K562 (cell line): ENCODE measurements at regions not wholly inside any gene's neighbourhood (a gene's known extent, or its start where the extent isn't known, plus 50 kb on each side); places are given as distances from the start of the nearest gene placed in this dataset.

Source experiments
- ATAC-seq: fragments of 200-7000 bp; cut with Tn5 transposase; 3 replicates; pipeline ENCODE4 v1.9.1; 2020; ENCODE audit warnings: moderate library complexity
- BruUV-seq: library from RNA; stranded (reverse); fragments of 400-500 nt; replicated peaks from 2 replicates; lab custom pipeline; 2021; lab: Mats Ljungman, UMichigan
- CTCF ChIA-PET: fragments of 300-600 bp; formaldehyde crosslinking; extraction: SDS; loops from one replicate; lab custom pipeline; 2021; ENCODE audit warnings: low intra/inter-chr PET ratio; lab: Yijun Ruan, JAX
- POLR2A ChIA-PET: fragments of 300-600, 350-650 bp; sonication (Branson Sonifier 250); formaldehyde crosslinking; extraction: SDS; loops from one replicate; lab custom pipeline; 2021; ENCODE audit warnings: antibody characterized with exemption, inconsistent platforms; lab: Yijun Ruan, JAX
- DNase-seq, 4 experiments: peaks; one replicate each; pipeline versions ENCODE4 v3.0.0 to v3.0.0-alpha.2; 2011 to 2018; ENCODE audit warnings: low spot score in 3 of 4, mixed read lengths in 3 of 4; ENCODE audit errors: extremely low read depth in 1 of 4
- FAIRE-seq: peaks from 2 replicates; lab custom pipeline; 2011; peaks lifted over from hg19 to GRCh38; lab: Jason Lieb, UNC
- H2AFZ ChIP-seq: 2 replicates; pipeline ENCODE4 v1.6.0; 2011; ENCODE audit warnings: low read depth, low read length, control low read depth, inconsistent platforms
- H3K27ac ChIP-seq: fragments of 200-600 bp; 3 replicates; pipeline ENCODE4 v1.8.0; 2011; ENCODE audit warnings: low read depth, mild to moderate bottlenecking, control low read depth, inconsistent platforms, low read length, moderate library complexity, mixed read lengths; ENCODE audit errors: extremely low read depth
- H3K27me3 ChIP-seq, 2 experiments: fragments of 300-600 bp in 1 of 2; 2 replicates in 1 of 2; 3 replicates in 1 of 2; pipeline versions ENCODE4 v1.6.0 to v1.8.0; 2011; ENCODE audit warnings: inconsistent platforms in 2 of 2, low read length in 2 of 2, mild to moderate bottlenecking in 1 of 2, mixed read lengths in 1 of 2, moderate library complexity in 1 of 2; ENCODE audit not compliant: control insufficient read depth in 2 of 2, insufficient read depth in 2 of 2
- H3K36me3 ChIP-seq: fragments of 300-600 bp; 3 replicates; pipeline ENCODE4 v1.8.0; 2011; ENCODE audit warnings: mild to moderate bottlenecking, low read length, inconsistent platforms; ENCODE audit not compliant: control insufficient read depth, insufficient read depth
- H3K4me1 ChIP-seq, 2 experiments: fragments of 200-600 bp in 1 of 2; replicated peaks in 1 of 2; 2 replicates in 1 of 2; 3 replicates in 1 of 2; pipeline versions ENCODE4 v1.5.1 to v1.8.0; 2011; ENCODE audit warnings: inconsistent platforms in 2 of 2, low read length in 2 of 2, mild to moderate bottlenecking in 1 of 2, mixed read lengths in 1 of 2, moderate library complexity in 1 of 2; ENCODE audit not compliant: control insufficient read depth in 2 of 2, insufficient read depth in 2 of 2
- H3K4me2 ChIP-seq: 2 replicates; pipeline ENCODE4 v1.6.1; 2011; ENCODE audit warnings: low read length, control low read depth, inconsistent platforms, mixed read lengths; ENCODE audit not compliant: insufficient read depth
- H3K4me3 ChIP-seq: fragments of 200-600 bp; sonication (generic), shearing (Covaris generic); 2 replicates; pipeline ENCODE4 v1.5.1; 2016; ENCODE audit warnings: control low read depth, inconsistent platforms
- H3K79me2 ChIP-seq: fragments of 200-600 bp; 3 replicates; pipeline ENCODE4 v1.8.0; 2011; ENCODE audit warnings: low read length, inconsistent platforms; ENCODE audit not compliant: control insufficient read depth, insufficient read depth
- H3K9ac ChIP-seq, 2 experiments: 2 replicates each; pipeline versions ENCODE4 v1.6.0 to v1.6.1; 2011; ENCODE audit warnings: low read depth in 2 of 2, low read length in 2 of 2, control low read depth in 1 of 2, inconsistent platforms in 1 of 2, mild to moderate bottlenecking in 1 of 2, mixed read lengths in 1 of 2; ENCODE audit not compliant: insufficient read depth in 1 of 2
- H3K9me1 ChIP-seq: one replicate; pipeline ENCODE4 v1.6.0; 2011; ENCODE audit warnings: inconsistent platforms, mild to moderate bottlenecking, low read length, moderate library complexity; ENCODE audit not compliant: control insufficient read depth, insufficient read depth
- H3K9me3 ChIP-seq: replicated peaks from 2 replicates; pipeline ENCODE4 v1.5.1; 2011; ENCODE audit warnings: low read depth, low read length, inconsistent platforms; ENCODE audit not compliant: control insufficient read depth, insufficient read depth
- H4K20me1 ChIP-seq: replicated peaks from 2 replicates; pipeline ENCODE4 v1.6.1; 2011; ENCODE audit warnings: low read length, inconsistent platforms, mixed read lengths; ENCODE audit not compliant: control insufficient read depth, insufficient read depth
- CBFB ChIP-seq: sonication (generic); formaldehyde crosslinking; IDR thresholded peaks from 2 replicates; pipeline ENCODE4 v1.4.0; 2020; ENCODE audit warnings: mild to moderate bottlenecking, missing genetic modification reagents
- EGR1 ChIP-seq: fragments of 450-650 bp; conservative IDR thresholded peaks from 2 replicates; pipeline ENCODE4 v1.6.1; 2017; ENCODE audit warnings: mild to moderate bottlenecking
- GATAD2A ChIP-seq: fragments of 450-650 bp; IDR thresholded peaks from 2 replicates; pipeline ENCODE4 v1.6.1; 2017
- L3MBTL2 ChIP-seq: fragments of 450-650 bp; IDR thresholded peaks from 2 replicates; pipeline ENCODE4 v1.6.1; 2016; ENCODE audit warnings: mild to moderate bottlenecking, moderate library complexity
- MEIS2 ChIP-seq: fragments of 450-650 bp; IDR thresholded peaks from 2 replicates; pipeline ENCODE4 v1.6.1; 2014; ENCODE audit warnings: mild to moderate bottlenecking; ENCODE audit not compliant: partially characterized antibody
- MTA1 ChIP-seq: fragments of 450-650 bp; IDR thresholded peaks from 2 replicates; pipeline ENCODE4 v1.6.1; 2017; ENCODE audit warnings: borderline replicate concordance
- NR3C1 ChIP-seq: sonication (generic); formaldehyde crosslinking; IDR thresholded peaks from 2 replicates; pipeline ENCODE4 v1.8.1; 2022; ENCODE audit warnings: missing genetic modification reagents
- PHB ChIP-seq: fragments of 250-450 bp; sonication (Bioruptor Pico); IDR thresholded peaks from 2 replicates; pipeline ENCODE4 v1.5.0; 2021
- PYGO2 ChIP-seq: fragments of 450-650 bp; IDR thresholded peaks from 2 replicates; pipeline ENCODE4 v1.6.1; 2016; ENCODE audit warnings: mild to moderate bottlenecking, missing genetic modification characterization, moderate library complexity, missing compliant biosample characterization
- SPI1 ChIP-seq: IDR thresholded peaks from 2 replicates; pipeline ENCODE4 v1.6.1; 2011; ENCODE audit warnings: low read depth, low read length, control low read depth, borderline replicate concordance
- TCF15 ChIP-seq: fragments of 250-450 bp; sonication (Bioruptor Pico); IDR thresholded peaks from 2 replicates; pipeline ENCODE4 v1.8.0; 2022; ENCODE audit warnings: moderate library complexity, mild to moderate bottlenecking, inconsistent platforms
- ZNF398 ChIP-seq: fragments of 250-450 bp; sonication (Bioruptor Pico); IDR thresholded peaks from 2 replicates; pipeline ENCODE4 v1.8.0; 2021; ENCODE audit warnings: moderate library complexity, mild to moderate bottlenecking, inconsistent platforms
- ZNF76 ChIP-seq: fragments of 250-450 bp; sonication (Bioruptor Pico); IDR thresholded peaks from 2 replicates; pipeline ENCODE4 v1.4.0; 2020; ENCODE audit warnings: mild to moderate bottlenecking, moderate library complexity, borderline replicate concordance
- ZNF766 ChIP-seq: fragments of 200-800 bp; sonication (Bioruptor generic); conservative IDR thresholded peaks from 2 replicates; pipeline ENCODE4 v1.6.1; 2016; ENCODE audit warnings: missing genetic modification characterization, missing compliant biosample characterization
- WGBS: fragments of 100-300 bp; shearing (Covaris generic); methylation state at CpG from one replicate; pipeline ENCODE4 v1.1.6; 2016; ENCODE audit warnings: low coverage, mixed read lengths; ENCODE audit not compliant: insufficient coverage; ENCODE audit errors: missing lambda C conversion rate; 5-methylcytosine and 5-hydroxymethylcytosine counted together
- in situ Hi-C: fragments of 300-500 bp; cut with MboI; formaldehyde crosslinking; loops from 4 replicates; pipeline ENCODE4 v1.15.0; 2018; ENCODE audit warnings: inconsistent platforms, mixed read lengths
- intact Hi-C: fragments of 100-400 bp; cut with micrococcal nuclease; formaldehyde crosslinking; loops from 2 replicates; pipeline ENCODE4 v1.14.2; 2022
- TF ChIP-seq, protein P1 (sequence below), 2 experiments: IDR thresholded peaks in 1 of 2; conservative IDR thresholded peaks in 1 of 2; 2 replicates each; pipeline ENCODE4 v1.6.1; 2016; ENCODE audit warnings: low read depth in 2 of 2, mild to moderate bottlenecking in 1 of 2, missing compliant biosample characterization in 1 of 2, missing genetic modification characterization in 1 of 2, moderate library complexity in 1 of 2
- TF ChIP-seq, protein P2 (sequence below): fragments of 450-650 bp; IDR thresholded peaks from one replicate; pipeline ENCODE4 v1.6.1; 2018; ENCODE audit warnings: mild to moderate bottlenecking, moderate library complexity; ENCODE audit not compliant: partially characterized antibody

- no peak; the same call in 2 of the 3 replicates for ATAC-seq
- Histone ChIP-seq H3K4me3 (no peak overlapping the region), H3K27me3 (no peaks in the 10 kb centered on the region; a peak in 1 of 5 replicates), H3K79me2 (no peaks in the 10 kb centered on the region), H2AFZ (no peak overlapping the region), H3K36me3 (no peaks in the 10 kb centered on the region), H4K20me1 (no peaks in the 10 kb centered on the region), H3K9me1 (no peaks in the 10 kb centered on the region), H3K9ac (no peak overlapping the region), H3K27ac (no peak overlapping the region), H3K4me2 (no peak overlapping the region), H3K4me1 (peaks cover 1 to 5% of the 10 kb centered on the region in 2 experiments; a peak in 4 of 5 replicates), H3K9me3 (no peaks in the 10 kb centered on the region)
- 45% methylated on average over 10 of the region's 10 CpGs for WGBS
- POLR2A ChIA-PET: interaction anchor here (1.0 to 1.2 kb wide), 2 partner anchors 12 to 74 kb away, joined by 3 to 4 read pairs; no protein-coding TSS in a partner anchor
- BruUV-seq: no TSS peak
- no peak for FAIRE-seq
- no peak for DNase-seq
- CTCF ChIA-PET: no interaction called here
- intact Hi-C loops (loop anchor here (5.0 kb wide), 1 partner anchor 73 kb away; no protein-coding TSS in a partner anchor), in situ Hi-C loops (no loop called here)
- TF ChIP-seq PYGO2: no peak
- TF ChIP-seq GATAD2A: no peak
- no peak for TF ChIP-seq PHB (CRISPR knock-in tag)
- no peak for TF ChIP-seq ZNF76 (CRISPR knock-in tag)
- TF ChIP-seq ZNF766 (CRISPR knock-in tag): no peak
- TF ChIP-seq, protein P1, sequence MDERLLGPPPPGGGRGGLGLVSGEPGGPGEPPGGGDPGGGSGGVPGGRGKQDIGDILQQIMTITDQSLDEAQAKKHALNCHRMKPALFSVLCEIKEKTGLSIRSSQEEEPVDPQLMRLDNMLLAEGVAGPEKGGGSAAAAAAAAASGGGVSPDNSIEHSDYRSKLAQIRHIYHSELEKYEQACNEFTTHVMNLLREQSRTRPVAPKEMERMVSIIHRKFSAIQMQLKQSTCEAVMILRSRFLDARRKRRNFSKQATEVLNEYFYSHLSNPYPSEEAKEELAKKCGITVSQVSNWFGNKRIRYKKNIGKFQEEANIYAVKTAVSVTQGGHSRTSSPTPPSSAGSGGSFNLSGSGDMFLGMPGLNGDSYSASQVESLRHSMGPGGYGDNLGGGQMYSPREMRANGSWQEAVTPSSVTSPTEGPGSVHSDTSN (CRISPR knock-in tag; IDR thresholded peaks at IDR 0.05; ENCODE audit: low read depth): no peak
- TF ChIP-seq, protein P1 (tag; conservative IDR thresholded peaks at IDR 0.05; ENCODE audit: low read depth): peak; percentile 62
- TF ChIP-seq, protein P2, sequence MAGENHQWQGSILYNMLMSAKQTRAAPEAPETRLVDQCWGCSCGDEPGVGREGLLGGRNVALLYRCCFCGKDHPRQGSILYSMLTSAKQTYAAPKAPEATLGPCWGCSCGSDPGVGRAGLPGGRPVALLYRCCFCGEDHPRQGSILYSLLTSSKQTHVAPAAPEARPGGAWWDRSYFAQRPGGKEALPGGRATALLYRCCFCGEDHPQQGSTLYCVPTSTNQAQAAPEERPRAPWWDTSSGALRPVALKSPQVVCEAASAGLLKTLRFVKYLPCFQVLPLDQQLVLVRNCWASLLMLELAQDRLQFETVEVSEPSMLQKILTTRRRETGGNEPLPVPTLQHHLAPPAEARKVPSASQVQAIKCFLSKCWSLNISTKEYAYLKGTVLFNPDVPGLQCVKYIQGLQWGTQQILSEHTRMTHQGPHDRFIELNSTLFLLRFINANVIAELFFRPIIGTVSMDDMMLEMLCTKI: no peak
- peak; percentile 52; the same call in 1 of the 2 replicates for TF ChIP-seq SPI1
- TF ChIP-seq EGR1: peak; percentile 54; the same call in 1 of the 2 replicates
- TF ChIP-seq MEIS2: peak; percentile 62
- TF ChIP-seq NR3C1: no peak
- TF ChIP-seq L3MBTL2: 0 out of 2 replicates have a peak, but pooled peaks have one; percentile 31
- no peak for TF ChIP-seq MTA1
- TF ChIP-seq TCF15 (CRISPR knock-in tag): no peak
- TF ChIP-seq CBFB (CRISPR knock-in tag): no peak
- TF ChIP-seq ZNF398 (CRISPR knock-in tag): no peak
Measured at GRCh38 chr2:105674859-105675541, 69.7 kb upstream of the NCK2 start.
